WERI-Rb-1 (cell line): ENCODE measurements at regions not wholly inside any gene's neighbourhood (a gene's known extent, or its start where the extent isn't known, plus 50 kb on each side); places are given as distances from the start of the nearest gene placed in this dataset.

ENCODE experiments used
- DNase-seq: peaks from one replicate; pipeline ENCODE4 v3.0.0-alpha.2; 2020
- H3K27ac ChIP-seq: fragments of 250-450 bp; sonication (Bioruptor Pico); 2 replicates; pipeline ENCODE4 v1.5.1; 2020; ENCODE audit warnings: mild to moderate bottlenecking, moderate library complexity
- H3K27me3 ChIP-seq: fragments of 250-450 bp; sonication (Bioruptor Pico); 2 replicates; pipeline ENCODE4 v1.5.1; 2021; ENCODE audit warnings: mild to moderate bottlenecking, low read depth, moderate library complexity; ENCODE audit not compliant: insufficient read depth, severe bottlenecking
- H3K36me3 ChIP-seq: fragments of 250-450 bp; sonication (Bioruptor Pico); 2 replicates; pipeline ENCODE4 v1.5.1; 2020; ENCODE audit warnings: mild to moderate bottlenecking, moderate library complexity
- H3K4me3 ChIP-seq: 2 replicates; pipeline ENCODE4 v1.5.1; 2011; ENCODE audit warnings: low read depth, mild to moderate bottlenecking, control low read depth, low read length
- H3K9me3 ChIP-seq: fragments of 250-450 bp; sonication (Bioruptor Pico); 2 replicates; pipeline ENCODE4 v1.5.1; 2021; ENCODE audit warnings: mild to moderate bottlenecking, moderate library complexity; ENCODE audit not compliant: severe bottlenecking
- TF ChIP-seq, protein P1 (sequence below): IDR thresholded peaks from 2 replicates; pipeline ENCODE4 v1.5.1; 2011; ENCODE audit warnings: low read depth, mild to moderate bottlenecking, control low read depth, inconsistent platforms, low read length

DNA sequence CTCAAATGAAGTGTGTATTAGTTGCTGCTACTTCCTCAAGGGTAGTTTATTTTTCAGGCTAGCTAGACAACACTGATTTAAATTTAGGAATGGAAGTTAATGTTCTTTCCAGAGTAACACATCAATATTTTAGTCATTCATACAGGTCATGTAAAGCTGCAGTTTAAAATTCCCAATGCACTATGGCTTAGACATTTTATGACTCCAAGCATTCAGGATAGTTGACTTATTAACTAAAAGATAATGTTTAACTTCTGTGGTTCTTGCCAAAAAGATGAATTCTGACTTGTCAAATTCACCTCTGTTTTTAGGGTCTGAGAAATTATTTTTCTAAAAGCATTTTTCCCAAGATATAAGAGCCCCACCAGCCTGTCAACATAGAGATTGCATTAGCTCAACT, 131.9 kb downstream of the TFPI2 start:
- TF ChIP-seq, protein P1, sequence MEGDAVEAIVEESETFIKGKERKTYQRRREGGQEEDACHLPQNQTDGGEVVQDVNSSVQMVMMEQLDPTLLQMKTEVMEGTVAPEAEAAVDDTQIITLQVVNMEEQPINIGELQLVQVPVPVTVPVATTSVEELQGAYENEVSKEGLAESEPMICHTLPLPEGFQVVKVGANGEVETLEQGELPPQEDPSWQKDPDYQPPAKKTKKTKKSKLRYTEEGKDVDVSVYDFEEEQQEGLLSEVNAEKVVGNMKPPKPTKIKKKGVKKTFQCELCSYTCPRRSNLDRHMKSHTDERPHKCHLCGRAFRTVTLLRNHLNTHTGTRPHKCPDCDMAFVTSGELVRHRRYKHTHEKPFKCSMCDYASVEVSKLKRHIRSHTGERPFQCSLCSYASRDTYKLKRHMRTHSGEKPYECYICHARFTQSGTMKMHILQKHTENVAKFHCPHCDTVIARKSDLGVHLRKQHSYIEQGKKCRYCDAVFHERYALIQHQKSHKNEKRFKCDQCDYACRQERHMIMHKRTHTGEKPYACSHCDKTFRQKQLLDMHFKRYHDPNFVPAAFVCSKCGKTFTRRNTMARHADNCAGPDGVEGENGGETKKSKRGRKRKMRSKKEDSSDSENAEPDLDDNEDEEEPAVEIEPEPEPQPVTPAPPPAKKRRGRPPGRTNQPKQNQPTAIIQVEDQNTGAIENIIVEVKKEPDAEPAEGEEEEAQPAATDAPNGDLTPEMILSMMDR: no peak
- Histone ChIP-seq H3K36me3 (no peaks in the 10 kb centered on the region), H3K9me3 (no peaks in the 10 kb centered on the region), H3K27ac (no peak overlapping the region), H3K27me3 (no peaks in the 10 kb centered on the region), H3K4me3 (no peak overlapping the region)
- no peak for DNase-seq

DNA sequence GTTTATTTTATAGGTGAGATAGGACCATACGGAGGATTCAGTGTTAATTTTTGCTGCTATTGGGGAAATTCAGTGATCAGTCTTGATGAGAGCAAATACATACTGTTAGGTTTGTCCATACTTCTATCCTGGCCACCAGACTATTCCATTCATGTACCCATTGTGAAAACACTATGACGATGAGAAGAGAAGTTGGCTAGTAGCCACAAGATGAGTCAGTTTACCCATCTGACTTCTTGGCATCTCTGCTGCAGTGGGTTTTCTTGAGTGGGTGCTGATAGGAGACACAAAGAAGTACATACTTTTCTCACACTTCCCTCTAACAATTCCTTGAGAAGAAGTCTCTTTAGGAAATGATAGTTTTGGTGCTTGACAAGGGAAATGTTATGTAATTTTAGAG, 133.1 kb downstream of the TFPI2 start:
- Histone ChIP-seq H3K9me3 (no peaks in the 10 kb centered on the region), H3K27me3 (no peaks in the 10 kb centered on the region), H3K27ac (no peak overlapping the region), H3K36me3 (no peaks in the 10 kb centered on the region), H3K4me3 (no peak overlapping the region)
- DNase-seq: no peak
- TF ChIP-seq, protein P1: no peak

DNA sequence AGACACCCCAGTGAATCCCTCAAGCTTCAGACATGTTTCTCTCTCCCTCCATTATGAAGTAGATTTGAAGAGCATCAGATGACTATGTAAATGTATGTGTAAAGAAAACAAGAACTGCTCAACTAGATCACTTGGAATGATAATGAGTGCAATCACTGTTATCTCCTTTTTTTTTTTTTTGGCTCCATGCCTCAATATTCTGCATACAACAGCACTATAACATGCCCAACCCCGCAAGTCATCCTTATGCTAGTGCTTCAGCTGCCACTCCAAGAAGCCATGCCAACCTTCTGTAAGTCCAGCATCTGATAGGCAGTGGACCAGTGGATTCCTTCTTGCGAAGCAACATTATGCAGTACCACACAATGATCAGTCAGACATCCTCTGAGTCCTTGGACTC, 133.7 kb downstream of the TFPI2 start:
- no peak for DNase-seq
- TF ChIP-seq, protein P1: no peak
- H3K9me3 ChIP-seq: no peaks in the 10 kb centered on the region

DNA sequence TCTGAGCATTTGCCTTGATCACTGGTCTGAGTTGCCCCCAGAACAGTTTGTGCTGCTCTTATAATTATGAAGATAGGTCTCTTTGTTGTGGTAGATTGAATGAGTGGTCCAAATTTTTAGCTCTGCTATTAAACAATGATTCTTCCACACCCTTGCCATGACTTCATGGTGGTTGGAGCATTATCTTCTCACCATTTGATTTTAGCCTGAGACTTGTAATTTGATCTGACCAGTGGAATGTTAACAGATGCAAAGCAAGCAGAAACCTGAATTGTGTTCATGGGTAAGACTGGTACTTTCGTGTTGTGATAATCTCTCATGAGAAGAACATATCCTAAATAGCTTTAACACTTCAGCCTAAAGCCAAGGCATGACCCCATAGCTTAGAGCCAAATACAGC, 139.1 kb downstream of the TFPI2 start:
- no peaks in the 10 kb centered on the region for H3K9me3 ChIP-seq
- H3K27ac ChIP-seq: no peak overlapping the region
- TF ChIP-seq, protein P1: no peak
- no peak overlapping the region for H3K4me3 ChIP-seq
- no peaks in the 10 kb centered on the region for H3K27me3 ChIP-seq
- no peaks in the 10 kb centered on the region for H3K36me3 ChIP-seq
- DNase-seq: no peak

More for the DNA sequence above, 133.7 kb downstream of the TFPI2 start:
- no peak overlapping the region for H3K4me3 ChIP-seq
- no peaks in the 10 kb centered on the region for H3K27me3 ChIP-seq
- no peaks in the 10 kb centered on the region for H3K36me3 ChIP-seq
- no peak overlapping the region for H3K27ac ChIP-seq

DNA sequence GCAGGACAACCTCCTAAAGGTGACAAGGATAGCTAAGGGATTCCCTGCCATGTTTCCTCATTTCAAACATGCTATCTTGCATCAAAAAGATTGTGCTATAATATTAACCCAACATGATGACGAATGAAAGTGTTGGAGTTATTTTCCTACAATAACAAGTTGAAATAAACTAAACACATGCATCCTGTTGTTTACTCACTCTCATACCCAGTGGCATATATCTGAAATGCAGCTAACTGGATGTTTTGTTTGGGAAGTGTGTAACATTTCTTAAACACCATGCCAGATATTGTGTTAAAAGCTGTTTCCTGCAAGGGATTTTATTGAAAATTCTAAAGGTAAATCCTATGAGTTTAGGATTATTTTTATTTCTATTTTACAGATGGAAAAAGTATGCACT, 139.6 kb downstream of the TFPI2 start:
- DNase-seq: no peak
- TF ChIP-seq, protein P1: no peak
- Histone ChIP-seq H3K4me3 (no peak overlapping the region), H3K9me3 (no peaks in the 10 kb centered on the region), H3K27me3 (no peaks in the 10 kb centered on the region), H3K36me3 (no peaks in the 10 kb centered on the region), H3K27ac (no peak overlapping the region)

DNA sequence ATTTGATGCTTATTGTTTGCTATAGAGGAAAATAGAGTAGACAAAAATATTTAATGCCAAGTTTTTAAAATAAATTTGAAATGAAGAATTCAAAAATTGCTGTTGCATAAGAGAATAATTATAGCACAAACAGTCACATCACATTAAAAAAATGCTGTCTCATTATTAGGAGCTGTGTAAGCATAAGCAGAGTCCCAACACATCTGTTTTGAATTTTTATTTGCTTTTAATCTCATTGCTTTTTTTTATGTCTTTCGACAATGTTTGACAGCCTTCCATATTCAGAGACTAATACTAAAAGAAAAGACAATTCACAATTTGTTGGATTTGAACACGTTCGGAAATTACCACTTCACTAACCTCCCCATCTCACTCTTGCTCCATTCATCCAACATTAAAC, 143.5 kb downstream of the TFPI2 start:
- H3K27me3 ChIP-seq: no peaks in the 10 kb centered on the region
- H3K4me3 ChIP-seq: no peak overlapping the region
- no peaks in the 10 kb centered on the region for H3K36me3 ChIP-seq
- no peaks in the 10 kb centered on the region for H3K9me3 ChIP-seq
- H3K27ac ChIP-seq: no peak overlapping the region
- TF ChIP-seq, protein P1: no peak
- no peak for DNase-seq
